Left forelimb (tissue), 1 donor: ENCODE measurements at regions not wholly inside any gene's neighbourhood (a gene's known extent, or its start where the extent isn't known, plus 50 kb on each side); places are given as distances from the start of the nearest gene placed in this dataset.

ENCODE experiments used
- DNase-seq: peaks from one replicate; pipeline ENCODE4 v3.0.0-alpha.2; 2018; ENCODE audit warnings: low spot score

DNA sequence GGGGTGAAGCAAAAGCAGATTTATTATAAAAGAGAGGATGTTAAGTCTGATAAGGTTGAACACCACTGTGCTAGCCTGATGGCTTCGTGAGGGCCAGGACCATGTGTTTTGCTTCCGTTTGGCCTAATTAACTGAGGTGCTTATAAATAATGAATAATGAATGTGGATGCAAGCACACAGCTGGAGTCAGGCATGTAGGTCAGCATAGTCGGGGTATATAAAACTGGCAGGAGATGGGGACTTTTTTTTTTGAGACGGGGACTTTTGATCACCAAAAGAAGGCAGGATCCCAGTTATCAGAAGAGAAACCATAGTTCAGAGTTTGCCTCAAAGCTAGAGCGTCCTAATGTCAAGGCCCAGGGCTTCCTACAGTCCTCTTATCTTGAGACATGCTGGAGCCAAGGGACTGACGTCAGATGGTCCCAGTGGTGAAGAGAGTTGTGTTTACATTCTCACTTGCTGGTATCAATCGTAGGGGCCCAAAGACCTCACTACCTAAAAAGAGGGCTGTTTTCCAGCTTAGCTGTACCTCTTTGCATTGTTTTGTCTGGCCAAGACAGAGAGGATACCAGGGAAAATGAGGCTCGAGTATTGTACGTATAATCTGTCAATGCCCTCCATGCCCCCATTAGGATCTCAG, 50.4 kb downstream of the RTL9 start:
- no peak for DNase-seq

DNA sequence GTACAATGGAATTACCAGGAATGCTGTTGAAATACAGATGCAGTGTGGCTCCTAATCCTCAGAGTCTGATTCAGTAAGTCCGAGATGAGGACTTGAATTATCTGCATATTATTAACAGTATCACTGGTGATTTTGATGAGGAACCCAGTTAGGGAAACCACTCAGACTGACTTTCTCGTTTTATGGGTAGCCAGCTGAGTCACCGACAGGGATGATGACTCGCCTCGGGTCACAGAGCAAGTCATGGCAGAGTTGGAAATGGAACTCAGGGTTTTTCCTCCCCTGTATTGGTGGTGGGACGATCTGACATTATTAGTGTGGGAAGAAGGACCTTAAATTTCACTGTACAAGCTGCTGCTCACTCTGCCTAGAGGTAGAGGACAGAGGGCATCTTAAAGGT, 51.3 kb downstream of the RTL9 start:
- no peak for DNase-seq

DNA sequence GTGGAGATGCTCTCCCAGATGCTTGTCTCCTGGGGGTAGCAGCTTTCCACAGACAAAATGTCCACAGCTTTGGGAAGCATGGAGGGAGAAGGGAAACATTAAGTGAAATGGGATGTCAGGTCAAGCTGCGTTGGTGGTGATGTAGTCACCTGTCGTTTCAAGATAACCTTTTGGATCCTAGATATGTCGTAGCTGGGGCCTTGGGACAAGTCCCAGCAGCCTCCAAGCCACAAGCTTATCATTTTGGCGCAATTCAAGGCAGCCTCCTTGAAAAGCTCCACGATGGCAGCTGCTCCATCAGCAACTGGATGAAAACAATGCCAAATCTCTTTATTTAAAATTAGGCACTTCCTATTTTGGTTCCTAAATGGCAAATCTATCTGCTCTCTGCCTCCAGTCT, 52.0 kb downstream of the RTL9 start:
- no peak for DNase-seq

DNA sequence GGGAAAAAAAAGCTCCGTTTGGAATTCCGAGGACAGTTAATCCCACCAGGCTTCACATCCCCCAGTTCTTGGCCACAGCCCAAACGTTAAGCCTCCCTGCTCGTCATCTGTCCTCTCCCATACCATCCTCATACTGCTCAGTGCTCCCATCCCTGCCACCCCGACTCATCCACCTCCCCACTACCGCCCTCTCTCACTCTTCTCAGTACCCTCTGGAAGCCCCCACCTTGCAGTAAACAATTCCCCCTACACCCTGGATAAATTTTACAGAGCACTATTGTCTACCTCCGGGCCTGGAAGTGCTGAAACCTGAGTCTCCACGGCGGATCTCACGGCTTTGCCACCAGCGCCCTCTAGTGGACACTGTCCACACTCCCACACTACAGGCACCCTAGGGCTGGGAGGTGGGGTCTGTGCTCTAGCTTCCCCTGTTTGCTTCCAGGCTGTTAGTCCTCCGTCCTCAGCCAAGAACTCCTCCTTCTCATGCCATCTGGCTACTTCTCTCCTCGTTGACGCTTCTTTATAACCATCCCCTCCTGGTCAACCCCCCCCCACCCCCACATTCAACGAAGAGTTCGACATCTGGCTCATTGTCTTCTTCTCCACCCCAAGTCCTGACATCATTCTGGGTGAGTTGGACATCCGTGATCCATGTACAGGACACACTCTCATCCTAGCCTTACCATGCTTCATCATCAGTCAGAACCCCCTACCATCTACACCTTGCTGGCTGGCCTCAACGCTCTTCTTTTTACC, 54.5 kb downstream of the RTL9 start:
- peak; percentile 79 for DNase-seq

DNA sequence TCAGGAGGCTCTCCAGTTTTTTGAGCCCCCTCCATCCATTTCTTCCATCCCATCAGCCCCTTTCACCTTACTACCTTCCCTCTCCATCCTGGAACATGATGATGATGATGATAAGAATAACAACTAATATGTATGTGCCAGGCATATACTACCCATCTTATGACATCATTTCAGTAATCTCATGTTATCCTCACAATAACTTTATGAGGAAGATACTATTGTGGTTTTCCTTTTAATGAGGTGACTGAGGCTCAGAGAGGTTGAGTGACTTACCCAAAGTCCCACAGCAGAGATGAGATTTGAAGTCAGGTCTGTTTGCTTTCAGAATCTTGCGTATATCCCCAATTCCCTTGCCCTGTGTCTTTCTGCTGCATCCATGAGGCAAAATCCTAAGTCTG, 55.1 kb downstream of the RTL9 start:
- DNase-seq, result no peak

DNA sequence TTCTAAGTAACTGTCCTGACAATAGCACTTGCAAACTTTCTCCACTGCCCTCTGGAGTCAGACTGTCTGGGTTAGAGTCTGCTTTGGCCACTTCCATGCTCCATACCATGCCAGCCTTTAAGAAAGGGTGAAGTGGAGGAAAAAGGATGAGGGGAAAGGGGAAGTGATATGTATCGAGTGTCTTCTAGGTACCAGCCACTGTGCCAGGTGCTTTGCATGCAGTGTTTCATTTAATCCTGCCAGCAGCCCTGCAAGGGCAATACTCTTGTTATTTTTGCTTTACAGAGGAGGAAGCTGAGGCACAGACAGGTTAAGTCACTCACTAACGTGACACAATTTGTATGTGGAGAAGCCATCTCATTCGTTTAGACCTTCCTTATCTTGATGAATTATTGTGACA, 55.6 kb downstream of the RTL9 start:
- no peak for DNase-seq

DNA sequence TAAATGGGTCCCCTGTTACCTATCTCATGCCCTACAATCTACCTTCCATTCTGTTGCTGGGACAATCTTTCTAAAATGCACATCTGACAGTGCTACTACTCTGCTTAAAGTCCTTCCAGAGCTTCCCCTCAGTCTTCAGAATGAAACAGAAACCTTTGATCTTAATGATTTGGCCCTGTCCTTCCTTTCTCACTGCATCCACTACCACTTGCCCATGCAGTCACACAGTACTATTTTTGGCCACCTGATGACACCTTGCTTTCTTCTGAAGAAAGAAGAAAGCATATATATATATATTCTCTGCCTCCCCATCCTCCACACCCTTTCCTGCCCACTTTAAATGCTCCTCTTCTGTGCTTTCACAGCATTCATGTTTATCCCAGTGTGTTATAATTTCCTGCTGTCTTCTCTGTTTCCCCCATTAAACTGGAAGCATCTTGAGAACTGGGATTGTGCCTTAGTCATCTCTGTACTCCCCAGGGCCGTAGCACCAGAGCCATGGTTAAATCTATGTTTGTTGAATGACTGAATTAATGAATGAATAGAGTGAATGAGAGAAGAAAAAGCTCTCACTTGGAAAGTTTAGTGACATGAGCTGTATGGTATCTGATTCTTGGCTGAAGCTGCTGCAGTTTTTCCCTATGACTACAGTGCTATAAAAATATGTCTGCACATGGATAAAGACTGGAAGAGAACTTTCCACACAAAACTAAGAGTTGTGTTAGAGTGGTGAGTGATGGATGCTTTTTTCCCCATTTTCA, 56.2 kb downstream of the RTL9 start:
- no peak for DNase-seq

DNA sequence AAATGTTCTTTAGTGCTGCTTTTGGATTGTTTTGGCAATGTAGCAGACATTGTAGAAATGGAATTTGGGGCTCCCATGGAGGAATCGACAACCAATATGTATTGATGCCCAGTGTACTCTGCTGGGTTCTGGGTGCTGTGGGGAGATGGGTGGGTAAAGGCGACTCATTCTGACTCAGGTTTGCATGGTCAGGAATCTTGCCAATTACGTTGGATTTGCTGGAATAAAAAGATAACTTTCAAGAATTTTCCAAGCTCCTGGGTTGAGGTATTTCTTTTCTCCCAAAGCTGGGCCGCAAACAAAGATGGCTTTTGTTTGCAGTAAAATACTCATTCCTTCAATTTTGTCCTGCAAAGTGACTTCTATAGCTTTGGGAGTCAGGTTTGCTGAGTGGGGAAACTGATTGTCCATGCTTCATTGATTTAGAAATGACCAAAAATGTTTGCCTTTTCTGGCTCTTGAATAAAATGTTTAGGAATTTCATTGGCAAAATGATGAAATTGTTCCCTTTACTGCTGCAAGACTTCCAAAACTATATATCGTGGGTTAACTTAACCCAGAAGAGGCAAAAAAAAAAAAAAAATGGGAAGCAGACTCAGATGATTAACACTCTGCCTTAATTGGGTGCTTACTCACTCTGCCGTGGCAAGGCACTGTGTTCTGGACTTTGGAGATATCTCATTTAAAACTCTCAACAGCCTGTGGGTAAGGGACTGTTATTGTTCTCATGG, 57.0 kb downstream of the RTL9 start:
- DNase-seq, result no peak

DNA sequence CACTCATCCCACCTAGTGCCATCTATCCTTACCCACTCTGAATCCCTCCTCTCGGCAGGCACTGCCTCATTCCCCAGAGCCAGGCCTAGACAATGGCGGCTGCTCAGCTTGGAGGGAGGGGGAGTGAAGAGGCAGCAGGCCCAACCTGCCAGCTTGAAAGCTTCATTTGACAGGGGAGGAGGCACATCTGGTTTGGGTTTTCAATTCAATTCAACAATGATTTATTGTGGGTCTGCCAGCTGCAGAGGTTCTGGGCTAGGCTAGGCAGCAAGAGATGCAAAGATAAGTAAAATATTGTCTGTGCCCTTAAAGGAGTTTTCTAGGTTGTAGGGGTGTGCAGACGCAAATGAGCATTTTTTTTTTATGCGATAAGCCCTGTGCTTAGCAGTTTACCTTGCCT, 58.5 kb downstream of the RTL9 start:
- DNase-seq, result no peak

DNA sequence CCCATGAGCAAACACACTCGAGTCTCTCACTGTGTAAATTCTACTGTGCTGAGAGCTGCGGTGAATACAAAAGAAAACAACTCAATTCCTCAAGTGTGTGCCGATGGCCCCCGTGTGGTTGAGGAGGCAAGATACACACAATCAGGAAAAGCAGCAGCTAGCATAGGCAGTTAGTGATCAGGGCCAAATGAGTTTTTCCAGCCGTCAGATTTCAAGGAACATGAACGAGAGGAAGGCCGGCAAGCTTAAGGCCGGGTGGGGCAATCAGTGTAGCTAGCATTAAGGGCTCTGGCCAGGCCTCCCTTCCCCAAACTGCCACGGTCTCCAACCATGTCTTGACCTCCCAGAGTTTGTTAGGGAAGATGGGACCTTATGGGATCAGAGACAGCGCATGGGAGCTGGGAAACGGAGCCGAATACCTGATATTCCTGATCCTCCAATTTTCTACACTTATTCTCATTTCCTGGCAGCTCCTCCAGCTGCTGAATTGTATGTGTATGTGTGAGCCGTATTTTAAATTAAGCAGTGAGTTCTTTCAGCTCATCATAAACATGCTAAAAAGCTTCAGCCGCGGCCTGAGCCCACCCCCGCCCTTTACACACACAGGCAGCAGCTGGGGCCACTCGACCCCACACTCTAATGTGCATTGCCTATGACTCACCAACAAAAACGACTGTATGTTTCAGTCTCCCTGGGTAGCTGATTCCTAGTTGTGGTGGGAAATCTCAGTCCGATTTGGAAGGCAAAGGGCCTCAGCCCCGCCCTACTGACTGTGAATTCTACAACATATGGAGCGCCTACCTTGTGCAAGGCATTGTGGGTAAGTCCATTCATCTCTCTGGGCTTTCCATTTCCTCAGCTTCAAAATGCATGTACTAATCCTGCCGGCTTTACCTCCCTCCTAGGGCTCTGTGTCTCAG, 59.9 kb downstream of the RTL9 start:
- DNase-seq, result peak; percentile 70

DNA sequence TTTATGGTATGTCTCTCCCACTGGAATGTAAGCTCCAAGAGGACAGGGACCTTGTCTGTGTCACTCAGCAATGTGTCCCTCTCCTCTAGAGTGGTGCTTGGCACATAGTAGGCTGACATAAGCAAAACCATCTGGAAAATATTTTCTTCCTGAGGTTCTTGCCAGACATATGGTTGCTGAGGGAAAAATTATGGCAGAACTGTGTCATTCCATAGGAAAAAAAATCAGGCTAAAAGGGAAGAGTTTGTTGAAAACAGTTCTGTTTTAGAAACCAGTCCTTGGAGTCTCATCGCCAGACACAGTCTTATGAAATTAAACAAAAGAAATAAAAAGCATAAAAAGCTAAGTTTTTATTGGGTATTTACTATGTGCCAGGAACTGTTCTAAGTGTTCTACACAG, 60.9 kb downstream of the RTL9 start:
- DNase-seq, result no peak

DNA sequence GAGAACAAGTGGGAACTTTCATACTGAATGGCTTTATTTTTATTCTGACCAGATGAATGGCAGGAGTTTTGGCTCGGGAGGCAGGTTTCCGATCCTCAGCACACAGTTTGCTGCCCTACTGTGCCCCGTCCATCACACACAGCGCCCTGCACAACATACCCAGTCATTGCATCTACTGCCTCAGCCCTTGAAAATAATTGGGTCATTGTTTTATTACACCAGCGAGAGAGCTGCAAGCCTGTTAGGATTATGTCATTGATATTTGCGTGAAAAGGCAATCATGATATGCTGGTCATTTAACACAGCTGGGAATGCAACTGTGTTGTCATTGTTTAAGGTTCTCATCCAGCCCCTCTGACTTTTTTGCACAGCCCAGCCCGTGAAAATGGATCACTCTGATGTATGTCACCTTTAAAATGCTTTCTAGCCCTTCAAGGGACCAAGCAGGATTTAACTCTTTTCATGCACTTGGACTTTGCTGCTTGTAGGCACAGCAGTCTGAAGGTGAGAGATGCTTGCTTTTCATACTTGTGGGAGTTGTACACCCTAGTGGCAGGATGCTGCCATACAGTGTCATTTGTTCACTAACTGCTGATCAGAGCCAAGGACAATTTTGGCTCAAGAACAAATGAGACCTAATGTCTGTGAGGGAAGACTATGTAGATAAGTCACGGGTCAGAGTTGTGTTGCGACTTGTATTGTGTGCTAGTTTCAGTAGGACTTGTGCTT, 62.3 kb downstream of the RTL9 start:
- no peak for DNase-seq

DNA sequence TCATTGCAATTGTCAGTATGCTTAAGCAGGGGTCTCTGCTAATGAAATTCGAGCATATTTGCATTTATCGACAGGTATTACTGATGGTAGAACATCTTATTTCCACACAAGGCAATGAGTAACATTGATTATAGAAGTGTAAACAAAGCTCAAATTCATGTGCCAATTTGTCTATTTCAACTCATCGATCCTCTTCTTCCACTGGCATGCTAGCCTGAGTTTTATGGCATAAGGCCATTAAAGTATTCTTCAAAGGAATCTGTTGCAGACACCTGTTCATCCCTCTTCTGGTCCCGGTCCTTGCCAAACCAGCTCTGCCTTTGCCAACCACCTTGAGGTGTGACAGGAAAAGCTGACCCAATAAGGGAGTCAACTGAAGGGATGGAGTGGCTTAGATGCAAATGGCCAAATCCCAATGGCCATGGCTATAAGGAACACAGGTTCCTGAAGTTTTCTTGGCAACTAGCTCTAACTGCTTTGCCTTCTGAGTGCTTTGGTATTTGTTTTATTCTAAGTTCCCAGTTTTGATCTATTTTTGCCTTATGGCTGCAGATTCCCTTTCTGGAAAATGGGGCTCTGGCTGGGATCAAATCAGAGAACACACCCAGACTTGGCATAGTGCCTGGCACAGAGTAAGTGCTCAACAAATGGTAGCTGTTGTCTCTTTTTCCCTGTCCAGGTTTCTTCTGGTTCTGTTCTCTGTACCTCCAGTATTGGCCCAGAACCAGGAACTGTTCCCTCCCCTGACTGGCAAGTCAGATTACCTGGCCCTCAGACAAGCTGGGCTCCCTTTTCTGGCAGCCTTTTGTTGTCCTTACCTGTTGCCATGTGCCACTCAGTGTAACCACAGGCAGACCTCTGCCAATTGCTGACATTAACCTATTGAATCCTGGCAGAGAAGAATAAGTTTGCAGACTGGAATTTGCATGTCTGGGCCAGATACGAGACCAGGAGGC, 63.1 kb downstream of the RTL9 start:
- DNase-seq, result no peak

DNA sequence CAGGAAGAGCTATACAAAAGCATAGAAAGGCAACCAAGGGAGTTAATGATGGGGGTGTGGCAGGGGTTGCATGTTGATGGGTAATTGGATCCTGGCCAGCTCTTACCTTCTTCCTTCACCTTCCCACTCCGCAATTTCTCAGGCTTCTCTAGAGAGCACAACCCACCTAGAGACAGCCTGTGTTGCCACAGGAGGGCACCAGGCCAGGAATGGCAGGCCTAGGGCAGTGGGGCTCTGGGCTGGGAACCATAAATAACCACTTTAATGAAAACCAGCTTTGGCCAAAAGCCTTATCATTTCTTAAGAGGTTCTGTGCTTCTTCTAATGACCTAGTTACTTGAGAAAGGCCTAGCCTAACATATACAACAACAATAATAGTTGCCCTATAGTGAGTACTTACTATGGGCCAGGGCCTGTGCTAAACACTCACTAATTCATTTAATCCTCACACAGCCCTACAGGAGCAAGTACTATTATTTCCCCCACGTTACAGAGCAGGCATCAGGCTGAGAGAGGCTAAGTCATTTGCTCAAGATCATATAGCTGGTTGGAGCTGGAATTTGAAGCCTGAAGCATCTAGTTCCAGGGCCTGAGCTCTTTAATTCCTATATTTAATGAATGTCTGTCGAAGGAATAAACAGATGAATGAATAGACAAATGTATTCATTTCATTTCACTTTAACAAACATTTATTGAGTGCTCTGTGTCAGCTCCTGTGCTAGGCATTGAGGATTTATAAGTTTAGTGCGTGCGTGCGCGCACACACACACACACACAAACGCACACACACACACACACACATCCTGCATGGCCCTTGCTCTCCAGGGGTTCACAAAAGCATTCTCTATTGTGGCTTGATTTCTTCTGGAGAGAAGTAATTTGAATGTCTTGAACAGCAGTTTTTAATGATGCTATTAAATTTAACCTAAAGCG, 66.8 kb downstream of the RTL9 start:
- no peak for DNase-seq

DNA sequence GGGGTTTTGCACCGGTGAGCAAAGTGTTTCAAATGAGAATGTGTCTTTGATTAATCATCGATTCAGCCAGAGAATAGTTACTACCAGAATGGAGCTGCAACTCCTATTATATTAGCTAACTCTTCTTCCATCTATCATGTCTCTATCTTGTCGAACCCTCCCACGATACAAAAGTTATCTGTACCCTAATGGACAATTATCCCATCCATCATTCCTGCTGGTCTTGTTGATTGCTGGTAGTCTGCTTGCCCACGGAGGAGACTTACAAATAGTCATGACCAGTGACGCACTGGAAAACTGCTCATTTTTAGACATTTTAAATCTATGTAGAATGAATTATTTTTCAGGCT, 67.5 kb downstream of the RTL9 start:
- DNase-seq, result no peak

DNA sequence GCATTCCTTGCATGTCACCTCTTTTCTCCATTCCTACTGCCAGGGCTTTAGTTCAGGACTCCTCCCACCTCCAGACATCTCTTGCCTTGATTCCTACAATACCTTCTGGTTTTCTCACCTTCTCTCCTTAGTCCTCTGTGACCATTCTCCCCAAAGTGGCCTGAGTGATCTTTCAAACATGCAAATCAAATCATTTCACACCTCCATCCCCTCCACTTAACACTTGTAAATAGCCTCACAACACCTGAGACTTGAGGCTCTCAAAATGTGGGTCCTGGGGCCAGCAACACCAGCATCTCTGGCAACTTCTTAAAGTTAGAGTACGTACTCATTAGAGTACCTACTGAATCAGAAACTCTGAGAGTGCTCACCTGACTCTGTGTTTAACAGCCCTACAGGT, 68.4 kb downstream of the RTL9 start:
- no peak for DNase-seq

DNA sequence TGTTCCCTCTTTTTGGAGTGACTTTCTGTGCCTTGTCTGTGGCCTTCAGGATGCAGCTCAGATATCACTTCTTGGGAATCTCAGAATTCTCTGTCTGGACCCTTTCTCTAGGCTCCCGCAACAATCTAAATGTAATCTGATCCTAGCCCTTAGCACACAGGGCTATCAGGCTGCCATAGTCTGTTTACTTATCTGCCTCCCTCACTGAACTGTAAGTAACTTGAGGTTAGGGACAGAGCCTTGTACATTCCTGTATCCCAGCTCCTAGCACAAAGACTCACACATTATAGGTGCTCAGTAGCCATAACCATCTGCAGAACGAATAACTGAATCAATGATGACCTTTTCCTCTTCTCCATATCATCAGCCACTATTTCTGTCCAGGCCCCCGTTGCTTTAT, 69.5 kb downstream of the RTL9 start:
- DNase-seq, result no peak

DNA sequence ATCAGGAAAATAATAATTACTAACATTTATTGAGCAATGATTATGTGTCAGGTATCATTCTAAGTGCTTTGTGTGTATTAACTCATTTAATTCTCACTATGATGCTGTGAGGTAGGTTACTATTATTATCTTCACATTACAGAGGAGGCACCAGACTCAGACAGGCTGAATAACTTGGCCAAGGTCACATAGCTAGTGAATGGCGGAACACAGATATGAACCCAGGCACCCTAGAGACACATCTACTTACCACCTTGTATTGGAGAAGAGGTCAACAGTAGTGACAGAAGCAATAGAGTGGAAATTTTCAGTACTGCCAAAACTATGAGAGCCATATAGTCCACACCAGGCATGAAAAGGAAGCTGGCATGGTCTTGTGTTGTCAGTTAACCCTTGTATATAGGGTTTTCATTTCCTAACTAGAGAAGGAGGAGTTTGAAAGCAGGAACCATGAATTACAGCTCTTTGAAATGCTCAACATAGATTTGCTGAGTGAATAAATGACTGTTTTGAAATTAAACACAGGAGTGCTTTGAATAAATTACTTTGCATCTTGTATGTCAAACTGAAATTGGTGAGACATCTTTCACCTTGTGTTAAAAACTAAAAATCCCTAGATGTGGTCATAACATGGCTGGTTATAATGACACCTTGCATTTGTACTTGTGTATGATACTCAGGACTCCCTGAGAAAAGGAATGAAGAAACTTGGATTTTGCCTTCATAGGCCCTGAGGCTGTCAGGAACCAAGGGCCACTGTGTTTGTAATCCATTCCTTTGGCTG, 71.8 kb downstream of the RTL9 start:
- DNase-seq, result no peak
